Activated T-helper 1 cell treated with anti-CD3 and anti-CD28 coated beads, Interleukin-12 subunit alpha, Interleukin-12 subunit beta, Interleukin-2, Interleukin-4 antibody, amounts not matched to agents 30 ng/mL and 10 ng/mL and 1 ng/mL, durations not matched to agents 14 hours and 24 hours and 36 hours (primary cell): ENCODE measurements at regions not wholly inside any gene's neighbourhood (a gene's known extent, or its start where the extent isn't known, plus 50 kb on each side); places are given as distances from the start of the nearest gene placed in this dataset.
"Not testable (repeated sequence)": the region's sequence is repeated elsewhere in the genome, so short reads cannot be mapped to it uniquely, and the experiment has no call there.

ENCODE experiments used
- DNase-seq: peaks from one replicate; pipeline ENCODE4 v3.0.0; 2021; ENCODE audit warnings: low spot score
- H3K27ac Mint-ChIP-seq: one replicate; pipeline ENCODE4 v1.8.0; 2021; ENCODE audit warnings: mild to moderate bottlenecking, mixed read lengths
- H3K27me3 Mint-ChIP-seq: one replicate; pipeline ENCODE4 v1.8.0; 2022; ENCODE audit warnings: mild to moderate bottlenecking, moderate library complexity, mixed read lengths; ENCODE audit not compliant: insufficient read depth
- H3K36me3 Mint-ChIP-seq: one replicate; pipeline ENCODE4 v1.8.0; 2021; ENCODE audit warnings: low read depth, mixed read lengths
- H3K4me1 Mint-ChIP-seq: one replicate; pipeline ENCODE4 v1.8.0; 2021; ENCODE audit warnings: low read depth, mixed read lengths
- H3K4me3 Mint-ChIP-seq: one replicate; pipeline ENCODE4 v1.8.0; 2021; ENCODE audit warnings: mild to moderate bottlenecking, moderate library complexity, mixed read lengths
- H3K9me3 Mint-ChIP-seq: one replicate; pipeline ENCODE4 v1.8.0; 2021; ENCODE audit warnings: mixed read lengths
- intact Hi-C: fragments of 100-400 bp; cut with micrococcal nuclease; formaldehyde crosslinking; loops from one replicate; pipeline ENCODE4 v1.15.1; 2024

DNA sequence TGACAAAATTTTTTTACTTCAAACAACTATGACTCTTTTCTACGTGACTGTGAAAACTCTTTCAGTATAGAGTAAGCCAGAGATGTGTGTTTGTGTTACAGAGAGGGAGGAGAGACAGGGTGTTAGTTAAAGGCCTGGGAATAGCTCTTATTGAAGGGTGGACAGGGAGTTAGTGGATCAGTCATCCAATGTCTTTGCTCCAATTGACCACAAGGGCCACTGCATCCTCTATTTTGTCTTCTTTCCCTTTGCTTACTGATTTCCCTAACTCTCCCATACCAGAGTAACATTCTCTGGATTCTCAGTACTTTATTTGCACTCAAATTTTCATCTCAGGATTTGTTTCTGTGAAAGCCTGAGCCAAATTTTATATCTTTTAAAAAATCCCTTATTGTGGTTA, 920.3 kb downstream of the CDH18 start:
- no peaks in the 10 kb centered on the region for H3K36me3 Mint-ChIP-seq
- no peak overlapping the region for H3K4me3 Mint-ChIP-seq
- no peaks in the 10 kb centered on the region for H3K4me1 Mint-ChIP-seq
- DNase-seq, result no peak
- H3K27ac Mint-ChIP-seq, result no peak overlapping the region
- intact Hi-C loops, result no loop called here
- H3K27me3 Mint-ChIP-seq, result no peaks in the 10 kb centered on the region
- no peaks in the 10 kb centered on the region for H3K9me3 Mint-ChIP-seq

DNA sequence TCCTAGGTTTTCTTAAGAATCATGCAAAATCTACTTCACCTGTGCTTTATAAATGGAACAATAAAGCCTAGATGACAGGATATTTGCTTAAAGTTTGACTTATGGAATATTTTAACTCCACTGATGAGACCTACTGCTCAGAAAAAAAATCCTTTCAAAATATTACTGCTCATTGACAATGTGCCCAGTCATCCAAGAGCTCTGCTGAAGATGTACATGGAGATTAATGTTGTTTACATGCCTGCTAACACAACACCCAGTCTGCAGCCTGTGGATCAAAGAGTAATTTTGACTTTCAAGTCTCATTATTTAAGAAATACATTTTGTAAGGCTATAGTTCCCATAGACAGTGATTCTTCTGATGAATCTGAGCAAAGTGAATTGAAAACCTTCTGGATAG, 889.6 kb downstream of the CDH18 start:
- no peaks in the 10 kb centered on the region for H3K27me3 Mint-ChIP-seq
- no peak overlapping the region for H3K4me3 Mint-ChIP-seq
- peaks cover 24% of the 10 kb centered on the region for H3K9me3 Mint-ChIP-seq
- no peaks in the 10 kb centered on the region for H3K4me1 Mint-ChIP-seq
- intact Hi-C loops, result no loop called here
- no peak overlapping the region for H3K27ac Mint-ChIP-seq
- no peak for DNase-seq
- no peaks in the 10 kb centered on the region for H3K36me3 Mint-ChIP-seq

DNA sequence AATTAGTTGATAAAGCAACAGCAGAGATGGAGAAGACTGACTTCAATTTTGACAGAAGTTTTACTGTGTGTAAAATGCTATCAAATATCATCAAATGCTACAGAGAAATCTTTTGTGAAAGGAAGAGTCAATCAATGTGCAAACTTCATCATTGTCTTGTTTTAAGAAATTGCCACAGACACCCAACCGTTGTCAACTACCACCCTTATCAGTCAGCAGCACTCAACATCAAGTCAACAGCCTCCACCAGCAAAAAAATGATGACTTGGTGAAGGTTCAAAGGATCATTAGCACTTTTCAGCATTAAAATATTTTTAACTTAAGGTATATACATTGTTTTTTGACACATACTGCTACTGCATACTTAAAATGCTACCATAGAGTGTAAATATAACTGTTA, 888.8 kb downstream of the CDH18 start:
- no peaks in the 10 kb centered on the region for H3K4me1 Mint-ChIP-seq
- H3K4me3 Mint-ChIP-seq, result no peak overlapping the region
- H3K36me3 Mint-ChIP-seq, result no peaks in the 10 kb centered on the region
- intact Hi-C loops, result no loop called here
- no peak for DNase-seq
- peaks cover 19% of the 10 kb centered on the region for H3K9me3 Mint-ChIP-seq
- no peak overlapping the region for H3K27ac Mint-ChIP-seq
- H3K27me3 Mint-ChIP-seq, result no peaks in the 10 kb centered on the region

DNA sequence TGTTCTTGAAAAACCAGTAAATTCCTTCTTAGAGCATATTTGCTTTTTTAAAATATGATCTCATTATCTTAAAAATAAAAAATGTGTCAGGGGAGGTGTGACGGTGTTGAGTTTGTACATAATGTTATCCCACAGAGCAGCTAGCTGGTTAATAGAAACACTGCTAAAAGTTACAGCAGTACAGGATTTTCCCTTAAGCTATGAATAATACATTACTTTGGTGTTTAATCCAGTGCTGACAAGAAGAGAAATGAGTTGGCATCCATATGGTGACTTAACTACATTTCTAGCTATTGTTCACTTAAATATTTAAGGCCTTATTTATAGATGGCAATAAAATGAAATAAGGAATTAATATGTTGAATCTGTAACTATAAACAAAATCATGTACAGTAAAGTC, 883.1 kb downstream of the CDH18 start:
- Mint-ChIP-seq H3K9me3 (peaks cover 18% of the 10 kb centered on the region), H3K36me3 (no peaks in the 10 kb centered on the region), H3K4me1 (no peaks in the 10 kb centered on the region), H3K4me3 (no peak overlapping the region), H3K27ac (no peak overlapping the region), H3K27me3 (no peaks in the 10 kb centered on the region)
- intact Hi-C loops, result no loop called here
- no peak for DNase-seq

DNA sequence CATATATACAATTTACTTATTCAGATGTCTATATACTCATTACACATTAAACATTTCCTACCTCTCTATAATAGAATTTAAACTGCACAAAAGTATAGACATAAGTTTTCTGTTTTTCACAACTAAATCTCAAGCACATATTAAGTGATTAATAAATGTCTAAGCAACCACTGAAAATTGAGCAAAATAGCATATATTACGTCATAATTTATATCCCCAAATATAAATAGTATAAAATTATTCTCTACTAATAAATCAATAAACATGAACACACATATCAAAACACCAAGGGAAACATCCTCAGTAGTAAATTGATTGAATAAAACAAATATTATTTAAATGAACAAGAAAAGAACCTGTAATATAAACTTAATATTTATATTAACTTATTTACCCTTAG, 865.1 kb downstream of the CDH18 start:
- H3K27ac Mint-ChIP-seq, result no peak overlapping the region
- no peak for DNase-seq
- H3K36me3 Mint-ChIP-seq, result no peaks in the 10 kb centered on the region
- intact Hi-C loops, result no loop called here
- no peaks in the 10 kb centered on the region for H3K27me3 Mint-ChIP-seq
- H3K4me3 Mint-ChIP-seq, result no peak overlapping the region
- no peaks in the 10 kb centered on the region for H3K4me1 Mint-ChIP-seq
- H3K9me3 Mint-ChIP-seq, result peaks cover 8% of the 10 kb centered on the region

DNA sequence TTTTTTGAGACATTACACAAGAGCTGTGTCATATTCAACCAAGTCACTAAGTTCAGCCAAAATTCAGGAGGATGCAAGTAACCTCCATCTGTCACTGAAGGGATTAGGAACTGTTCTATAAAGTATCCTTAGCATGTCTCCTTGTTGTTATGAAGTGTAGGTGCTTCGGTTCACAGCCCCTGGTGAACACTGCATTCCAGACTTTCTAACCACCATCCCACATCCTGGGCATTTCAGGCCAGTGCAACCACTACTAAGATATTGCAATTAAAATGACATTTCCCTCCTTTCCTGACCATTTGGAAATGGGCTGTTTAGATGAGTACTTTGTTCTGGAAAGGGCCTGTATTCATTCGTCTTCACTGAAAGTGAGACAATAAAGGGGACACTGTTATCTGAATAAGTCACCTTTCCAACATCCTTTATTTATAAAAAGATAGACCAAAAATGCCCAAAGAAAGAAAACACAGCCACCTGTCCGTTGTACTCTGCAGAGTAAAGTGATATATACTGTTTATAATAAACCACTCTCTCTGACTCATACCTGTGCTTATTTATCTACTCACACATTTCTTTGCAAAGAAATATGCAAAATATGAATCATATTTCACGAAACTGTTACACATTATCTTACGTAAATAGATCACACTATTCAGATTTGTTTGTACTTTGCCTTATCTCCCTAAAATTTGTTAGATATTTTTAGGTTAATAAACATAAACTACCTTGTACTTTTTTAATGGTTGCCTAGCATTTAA, 861.9 kb downstream of the CDH18 start:
- no peak overlapping the region for H3K27ac Mint-ChIP-seq
- H3K36me3 Mint-ChIP-seq, result no peaks in the 10 kb centered on the region
- intact Hi-C loops, result no loop called here
- no peaks in the 10 kb centered on the region for H3K4me1 Mint-ChIP-seq
- H3K4me3 Mint-ChIP-seq, result no peak overlapping the region
- H3K9me3 Mint-ChIP-seq, result peaks cover 12% of the 10 kb centered on the region
- DNase-seq, result no peak
- no peaks in the 10 kb centered on the region for H3K27me3 Mint-ChIP-seq

DNA sequence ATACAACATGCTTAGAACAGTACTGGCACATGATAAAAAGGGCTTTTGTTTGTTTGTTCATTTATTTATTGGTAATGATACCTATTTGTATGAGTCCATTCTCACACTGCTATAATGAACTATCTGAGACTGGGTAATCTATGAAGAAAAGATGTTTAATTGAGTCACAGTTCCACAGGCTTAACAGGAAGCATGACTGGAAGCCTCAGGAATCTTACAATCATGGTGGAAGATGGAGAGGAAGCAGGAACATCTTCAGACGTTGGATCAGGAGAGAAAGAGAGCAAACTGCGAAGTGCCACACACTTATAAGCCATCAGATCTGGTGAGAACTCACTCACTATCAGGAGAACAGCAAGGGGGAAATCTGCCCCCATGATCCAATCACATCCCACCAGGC, 847.7 kb downstream of the CDH18 start:
- Mint-ChIP-seq H3K4me1 (no peaks in the 10 kb centered on the region), H3K4me3 (no peak overlapping the region), H3K27me3 (no peaks in the 10 kb centered on the region), H3K9me3 (peaks cover 8% of the 10 kb centered on the region), H3K27ac (no peak overlapping the region), H3K36me3 (no peaks in the 10 kb centered on the region)
- DNase-seq, result no peak
- intact Hi-C loops, result no loop called here

DNA sequence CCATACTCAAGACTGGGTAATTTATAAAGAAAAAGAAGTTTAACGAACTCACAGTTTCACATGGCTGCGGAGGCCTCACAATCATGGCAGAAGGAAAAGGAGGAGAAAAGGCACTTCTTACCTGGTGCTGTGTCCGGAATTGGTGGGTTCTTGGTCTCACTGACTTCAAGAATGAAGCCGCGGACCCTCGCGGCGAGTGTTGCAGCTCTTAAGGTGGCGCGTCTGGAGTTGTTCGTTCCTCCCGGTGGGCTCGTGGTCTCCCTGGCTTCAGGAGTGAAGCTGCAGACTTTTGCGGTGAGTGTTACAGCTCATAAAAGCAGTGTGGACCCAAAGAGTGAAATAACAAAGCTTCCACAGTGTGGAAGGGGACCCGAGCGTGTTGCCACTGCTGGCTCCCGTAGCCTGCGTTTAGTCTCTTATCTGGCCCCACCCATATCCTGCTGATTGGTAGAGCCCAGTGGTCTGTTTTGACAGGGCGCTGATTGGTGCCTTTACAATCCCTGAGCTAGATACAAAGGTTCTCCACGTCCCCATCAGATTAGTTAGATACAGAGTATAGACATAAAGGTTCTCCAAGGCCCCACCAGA, 846.0 kb downstream of the CDH18 start:
- DNase-seq, intact Hi-C loops, H3K27ac Mint-ChIP-seq, H3K27me3 Mint-ChIP-seq, H3K4me3 Mint-ChIP-seq, H3K36me3 Mint-ChIP-seq, H3K4me1 Mint-ChIP-seq: not testable (repeated sequence)
- H3K9me3 Mint-ChIP-seq, result peaks cover 10% of the 10 kb centered on the region

DNA sequence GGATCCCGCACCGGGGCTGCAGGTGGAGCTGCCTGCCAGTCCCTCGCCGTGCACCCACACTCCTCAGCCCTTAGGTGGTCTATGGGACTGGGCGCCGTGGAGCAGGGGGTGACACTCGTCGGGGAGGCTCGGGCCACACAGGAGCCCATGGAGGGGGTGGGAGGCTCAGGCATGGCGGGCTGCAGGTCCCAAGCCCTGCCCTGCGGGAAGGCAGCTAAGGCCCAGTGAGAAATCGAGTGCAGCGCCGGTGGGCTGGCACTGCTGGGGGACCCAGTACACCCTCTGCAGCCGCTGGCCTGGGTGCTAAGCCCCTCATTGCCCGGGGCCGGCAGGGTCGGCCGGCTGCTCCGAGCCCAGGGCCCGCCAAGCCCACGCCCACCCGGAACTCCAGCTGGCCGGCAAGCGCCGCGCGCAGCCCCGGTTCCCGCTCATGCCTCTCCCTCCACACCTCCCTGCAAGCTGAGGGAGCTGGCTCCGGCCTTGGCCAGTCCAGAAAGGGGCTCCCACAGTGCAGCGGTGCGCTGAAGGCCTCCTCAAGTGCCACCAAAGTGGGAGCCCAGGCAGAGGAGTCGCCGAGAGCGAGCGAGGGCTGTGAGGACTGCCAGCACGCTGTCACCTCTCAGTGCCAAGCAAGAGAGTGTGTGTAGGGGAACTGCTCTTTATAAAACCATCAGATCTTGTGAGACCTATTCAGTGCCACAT, 845.1 kb downstream of the CDH18 start:
- H3K27ac Mint-ChIP-seq, H3K27me3 Mint-ChIP-seq, H3K36me3 Mint-ChIP-seq, H3K4me3 Mint-ChIP-seq, intact Hi-C loops, H3K4me1 Mint-ChIP-seq, DNase-seq: not testable (repeated sequence)
- peaks cover 10% of the 10 kb centered on the region for H3K9me3 Mint-ChIP-seq

DNA sequence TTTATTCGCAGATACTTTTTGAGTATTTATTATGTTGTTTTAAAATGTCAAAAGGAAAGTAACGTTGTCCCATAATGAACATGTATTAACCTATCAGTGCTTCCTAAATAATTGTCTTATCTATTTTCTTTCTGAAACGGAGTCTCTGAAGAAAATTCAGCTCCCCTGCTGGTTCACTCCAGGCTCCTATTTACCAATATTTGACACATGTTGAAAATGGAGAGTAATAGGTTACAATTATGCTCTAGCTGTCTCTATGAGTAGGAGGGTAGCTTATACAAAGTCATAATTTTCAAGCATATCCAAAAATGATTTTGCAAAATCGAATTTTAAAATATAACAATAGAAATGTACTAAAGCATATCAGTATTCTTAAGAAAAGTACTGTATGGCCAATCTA, 844.1 kb downstream of the CDH18 start:
- H3K4me3 Mint-ChIP-seq, result no peak overlapping the region
- peaks cover 13% of the 10 kb centered on the region for H3K9me3 Mint-ChIP-seq
- H3K27ac Mint-ChIP-seq, result no peak overlapping the region
- DNase-seq, result no peak
- no peaks in the 10 kb centered on the region for H3K4me1 Mint-ChIP-seq
- no peaks in the 10 kb centered on the region for H3K36me3 Mint-ChIP-seq
- H3K27me3 Mint-ChIP-seq, result no peaks in the 10 kb centered on the region
- intact Hi-C loops, result no loop called here

DNA sequence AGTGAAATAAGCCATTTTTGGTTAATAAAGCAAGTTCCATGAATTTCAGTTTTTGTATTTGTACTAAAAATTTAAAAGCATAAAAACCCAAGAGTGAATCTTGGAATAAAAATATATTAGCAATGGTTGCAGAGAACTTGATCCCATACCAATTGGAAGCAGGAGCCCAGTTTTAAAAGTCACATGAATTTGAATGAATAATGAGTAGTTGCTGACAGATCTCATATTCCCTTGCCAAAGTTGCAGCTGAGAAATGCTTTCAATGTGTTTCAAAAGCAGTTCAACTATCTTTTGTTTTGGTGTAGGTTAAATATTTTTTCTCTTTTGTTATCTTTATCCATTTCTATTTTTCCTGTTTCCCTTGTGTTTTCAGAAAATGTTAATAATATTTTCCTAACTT, 818.6 kb downstream of the CDH18 start:
- no peaks in the 10 kb centered on the region for H3K36me3 Mint-ChIP-seq
- H3K9me3 Mint-ChIP-seq, result peaks cover 8% of the 10 kb centered on the region

DNA sequence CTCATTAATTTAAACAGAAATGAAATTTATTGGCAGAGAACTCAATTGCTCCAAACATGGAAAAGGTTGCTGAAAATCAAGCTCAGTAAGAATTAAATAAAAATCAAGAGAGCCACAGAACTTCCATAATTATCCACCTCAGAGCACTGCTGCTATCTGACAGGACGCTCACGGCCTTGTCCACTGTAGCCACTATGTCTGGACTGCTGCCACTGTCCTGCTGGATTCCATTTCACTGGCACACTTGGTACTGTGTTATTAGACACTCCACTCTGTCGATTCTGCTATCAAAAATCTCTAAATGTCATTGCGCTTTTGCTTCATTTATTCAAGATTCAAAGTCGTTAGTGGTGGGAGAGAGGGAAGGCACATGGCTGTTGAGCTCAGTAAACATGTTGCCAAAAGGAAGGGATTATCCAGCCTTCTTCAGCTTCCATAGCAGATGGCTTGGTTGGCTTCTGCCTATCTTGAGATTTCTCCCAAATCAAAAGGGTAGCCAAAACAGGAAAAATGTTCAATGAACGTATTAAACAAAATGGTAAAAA, 815.0 kb downstream of the CDH18 start:
- H3K27ac Mint-ChIP-seq, result no peak overlapping the region
- H3K27me3 Mint-ChIP-seq, result no peaks in the 10 kb centered on the region
- no peak overlapping the region for H3K4me3 Mint-ChIP-seq
- intact Hi-C loops, result no loop called here
- DNase-seq, result no peak
- peaks cover 8% of the 10 kb centered on the region for H3K9me3 Mint-ChIP-seq
- no peaks in the 10 kb centered on the region for H3K36me3 Mint-ChIP-seq
- H3K4me1 Mint-ChIP-seq, result no peaks in the 10 kb centered on the region

More for the DNA sequence above, 818.6 kb downstream of the CDH18 start:
- intact Hi-C loops, result no loop called here
- Mint-ChIP-seq H3K4me1 (no peaks in the 10 kb centered on the region), H3K27me3 (no peaks in the 10 kb centered on the region), H3K4me3 (no peak overlapping the region), H3K27ac (no peak overlapping the region)
- no peak for DNase-seq
